ENCODE measurements at regions not wholly inside any gene's neighbourhood (a gene's known extent, or its start where the extent isn't known, plus 50 kb on each side); places are given as distances from the start of the nearest gene placed in this dataset.
A peak's percentile ranks its signal among the peaks of the same experiment; 100 is the strongest.

GRCh38 chr13:31049083-31049482, 112.6 kb downstream of the HSPH1 start:
- H3K27me3 Mint-ChIP-seq (ENCODE audit: low read depth) = no peaks in the 10 kb centered on the region
- TF ChIP-seq CTCF (IDR thresholded peaks at IDR 0.05; ENCODE audit: unreplicated experiment) = no peak
- no peaks in the 10 kb centered on the region for H3K36me3 Mint-ChIP-seq
- peaks cover 17% of the 10 kb centered on the region for H3K4me1 Mint-ChIP-seq
- H3K27ac Mint-ChIP-seq = no peak overlapping the region
- H3K9me3 Mint-ChIP-seq = no peaks in the 10 kb centered on the region
- DNase-seq (ENCODE audit: low spot score in 2 of 2, unreplicated experiment in 2 of 2) = no peak
- no peak overlapping the region for H3K4me3 Mint-ChIP-seq

GRCh38 chr13:31048521-31048920, 113.2 kb downstream of the HSPH1 start:
- H3K4me3 Mint-ChIP-seq = no peak overlapping the region
- no peak for DNase-seq (ENCODE audit: low spot score in 2 of 2, unreplicated experiment in 2 of 2)
- H3K27ac Mint-ChIP-seq = no peak overlapping the region
- peaks cover 17% of the 10 kb centered on the region for H3K4me1 Mint-ChIP-seq
- no peak for TF ChIP-seq CTCF (IDR thresholded peaks at IDR 0.05; ENCODE audit: unreplicated experiment)
- H3K9me3 Mint-ChIP-seq = no peaks in the 10 kb centered on the region
- H3K36me3 Mint-ChIP-seq = no peaks in the 10 kb centered on the region
- no peaks in the 10 kb centered on the region for H3K27me3 Mint-ChIP-seq (ENCODE audit: low read depth)

- no peak for TF ChIP-seq CTCF (IDR thresholded peaks at IDR 0.05; ENCODE audit: unreplicated experiment)
- Mint-ChIP-seq H3K27ac (no peak overlapping the region), H3K27me3 (ENCODE audit: low read depth) (no peaks in the 10 kb centered on the region), H3K4me3 (no peak overlapping the region), H3K9me3 (no peaks in the 10 kb centered on the region), H3K36me3 (no peaks in the 10 kb centered on the region), H3K4me1 (peaks cover 17% of the 10 kb centered on the region)
- DNase-seq (ENCODE audit: low spot score in 2 of 2, unreplicated experiment in 2 of 2) = no peak
Measured at GRCh38 chr13:31046711-31047279, 114.3 kb downstream of the TEX26 start.

GRCh38 chr13:31045286-31046081, 113.0 kb downstream of the TEX26 start:
- Mint-ChIP-seq H3K4me1 (peaks cover 10% of the 10 kb centered on the region), H3K9me3 (no peaks in the 10 kb centered on the region), H3K36me3 (no peaks in the 10 kb centered on the region), H3K27me3 (ENCODE audit: low read depth) (no peaks in the 10 kb centered on the region), H3K4me3 (no peak overlapping the region), H3K27ac (peak overlapping the region; percentile 40)
- no peak for DNase-seq (ENCODE audit: low spot score in 2 of 2, unreplicated experiment in 2 of 2)
- TF ChIP-seq CTCF (IDR thresholded peaks at IDR 0.05; ENCODE audit: unreplicated experiment) = no peak

- Mint-ChIP-seq H3K4me3 (no peak overlapping the region), H3K27me3 (ENCODE audit: low read depth) (no peaks in the 10 kb centered on the region), H3K4me1 (peaks cover 10% of the 10 kb centered on the region), H3K9me3 (peaks cover under 1% of the 10 kb centered on the region), H3K27ac (no peak overlapping the region), H3K36me3 (no peaks in the 10 kb centered on the region)
- DNase-seq (ENCODE audit: low spot score in 2 of 2, unreplicated experiment in 2 of 2) = peak; percentile 61 to 87
- TF ChIP-seq CTCF (IDR thresholded peaks at IDR 0.05; ENCODE audit: unreplicated experiment) = peak; percentile 98
Measured at GRCh38 chr13:31044364-31045285, 112.2 kb downstream of the TEX26 start.

All from mesothelial cell of epicardium (in vitro differentiated cells).